Embryonic facial prominence (tissue), 1 donor: ENCODE measurements at regions not wholly inside any gene's neighbourhood (a gene's known extent, or its start where the extent isn't known, plus 50 kb on each side); places are given as distances from the start of the nearest gene placed in this dataset.
"Not testable (repeated sequence)": the region's sequence is repeated elsewhere in the genome, so short reads cannot be mapped to it uniquely, and the experiment has no call there.

Experiments used
- DNase-seq: peaks from one replicate; pipeline ENCODE4 v3.0.0-alpha.2; 2016; ENCODE audit errors: extremely low spot score

DNA sequence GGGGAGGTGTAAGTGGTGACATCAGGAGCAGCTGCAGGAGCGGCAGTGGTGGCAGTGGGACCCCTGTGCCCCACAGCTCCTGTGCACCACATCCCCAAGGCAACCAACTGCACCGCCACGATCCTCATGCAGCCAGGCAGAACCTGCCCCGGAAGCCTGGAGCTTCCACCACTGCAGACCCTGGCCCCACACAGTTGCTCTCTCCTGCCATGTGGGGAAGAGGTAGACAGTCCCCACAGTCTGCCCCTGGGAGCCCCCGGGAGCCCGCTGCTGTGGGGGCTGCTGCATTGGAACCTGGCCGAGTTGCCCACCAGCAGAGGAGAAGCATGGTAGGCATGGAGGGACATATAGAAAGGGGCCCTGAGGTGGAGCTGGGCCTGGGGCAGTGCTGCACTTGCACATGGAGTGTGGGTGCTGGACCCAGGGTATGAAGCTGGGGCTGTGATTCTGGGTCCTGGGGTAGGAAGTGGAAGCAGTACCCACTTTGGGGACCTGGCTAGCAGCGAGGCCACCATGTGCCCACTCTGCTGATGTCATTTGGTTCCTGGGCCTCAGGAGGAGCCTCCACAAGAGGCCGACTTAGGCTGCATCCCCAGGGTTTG is 623.3 kb upstream of the LRRTM4 start:
- no peak for DNase-seq

DNA sequence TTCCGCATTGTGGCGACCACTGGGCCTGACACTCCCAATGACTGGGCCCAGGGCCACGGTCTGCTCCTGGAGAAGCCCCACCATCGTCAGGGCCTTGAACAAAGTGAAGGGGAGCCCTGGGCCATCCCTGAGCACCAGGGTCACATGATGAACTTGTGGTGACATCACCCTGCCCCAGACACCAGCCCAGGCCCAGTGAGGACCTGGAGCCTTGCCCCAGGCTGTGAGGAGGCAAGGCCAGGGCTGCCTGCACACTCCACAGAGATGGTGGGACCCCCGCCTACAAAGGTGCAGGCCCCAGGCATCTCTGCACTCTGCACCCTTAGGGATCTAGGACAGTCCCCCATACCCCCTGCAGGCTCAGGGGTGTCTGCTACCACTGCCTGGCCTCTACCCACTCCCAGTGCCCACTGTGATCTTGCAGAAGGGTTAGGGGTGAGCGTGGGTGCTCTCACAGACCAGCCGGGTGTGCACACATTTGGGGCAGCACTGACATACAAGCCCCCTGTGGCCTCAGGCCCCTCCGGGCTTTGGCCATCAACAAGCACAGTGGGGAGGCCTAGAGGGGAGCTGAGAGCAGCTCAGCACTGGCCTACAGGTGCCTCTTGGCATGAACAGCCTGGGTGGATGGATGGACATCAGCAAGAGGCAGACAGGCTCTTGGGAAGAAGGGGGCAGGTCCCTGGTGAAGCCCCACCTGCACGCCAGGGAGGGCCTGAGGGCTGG is 624.0 kb upstream of the LRRTM4 start:
- DNase-seq, result no peak

DNA sequence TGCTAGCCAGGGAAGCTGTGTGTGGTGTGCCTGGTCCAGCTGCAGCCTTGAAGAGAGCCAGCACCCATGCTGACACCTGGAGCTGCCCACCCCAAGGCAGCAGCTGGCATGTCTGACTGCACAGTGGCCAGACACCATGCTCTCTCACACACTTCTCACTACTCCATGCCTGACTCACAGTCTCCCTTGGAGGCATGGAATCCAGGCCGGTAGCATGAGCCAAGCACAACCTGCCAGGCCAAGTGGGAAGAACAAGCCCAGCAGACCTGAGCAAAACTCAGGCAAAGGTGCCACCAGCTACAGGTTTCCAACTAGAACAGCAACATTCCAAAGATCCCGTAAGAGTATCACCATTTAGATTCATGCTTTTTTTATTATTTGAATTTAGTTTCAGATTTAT is 625.3 kb upstream of the LRRTM4 start:
- DNase-seq, result no peak

DNA sequence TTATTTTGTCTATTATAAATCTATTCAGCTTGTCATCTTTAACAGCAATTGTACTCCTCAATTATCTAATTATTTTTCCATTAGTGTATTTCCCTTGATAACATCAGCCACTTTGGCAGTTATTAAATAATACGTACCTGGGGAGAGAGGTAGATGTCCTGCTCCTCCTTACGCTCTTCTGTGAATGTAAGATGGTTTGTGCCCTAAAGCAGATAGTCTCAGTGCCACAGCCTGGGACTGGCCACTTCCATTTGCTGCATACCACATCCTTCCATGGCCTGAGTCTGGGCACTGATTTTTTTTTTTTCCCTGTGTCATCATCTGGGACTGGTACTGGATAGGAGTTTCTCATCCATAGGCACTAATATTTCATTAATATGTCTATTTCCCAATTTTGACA is 632.4 kb upstream of the LRRTM4 start:
- DNase-seq, result no peak

DNA sequence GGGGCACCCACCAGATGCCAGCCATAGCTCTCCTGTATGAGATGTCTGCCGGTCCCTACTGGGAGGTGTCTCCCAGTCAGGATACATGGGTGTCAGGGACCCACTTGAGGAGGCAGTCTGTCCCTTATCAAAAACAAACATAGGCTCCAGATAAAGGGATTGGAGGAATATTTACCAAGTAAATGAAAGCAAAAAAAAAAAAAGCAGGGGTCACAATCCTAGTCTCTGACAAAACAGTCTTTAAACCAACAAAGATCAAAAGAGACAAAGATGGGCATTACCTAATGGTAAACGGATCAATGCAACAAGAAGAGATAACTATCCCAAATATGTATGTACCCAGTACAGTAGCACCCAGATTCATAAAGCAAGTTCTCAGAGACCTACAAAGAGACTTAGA is 640.0 kb upstream of the LRRTM4 start:
- no peak for DNase-seq

DNA sequence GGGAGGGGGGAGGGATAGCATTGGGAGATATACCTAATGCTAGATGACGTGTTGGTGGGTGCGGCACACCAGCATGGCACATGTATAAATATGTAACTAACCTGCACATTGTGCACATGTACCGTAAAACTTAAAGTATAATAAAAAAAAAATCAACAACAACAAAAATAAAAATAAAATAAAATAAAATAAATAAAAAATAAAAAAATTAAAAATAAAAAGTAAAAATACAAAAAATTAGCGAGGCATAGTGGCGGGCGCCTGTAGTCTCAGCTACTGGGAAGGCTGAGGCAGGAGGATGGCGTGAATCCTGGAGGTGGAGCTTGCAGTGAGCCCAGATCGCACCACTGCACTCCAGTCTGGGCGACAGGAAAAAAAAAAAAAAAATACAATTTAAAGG is 650.0 kb upstream of the LRRTM4 start:
- not testable (repeated sequence) for DNase-seq

DNA sequence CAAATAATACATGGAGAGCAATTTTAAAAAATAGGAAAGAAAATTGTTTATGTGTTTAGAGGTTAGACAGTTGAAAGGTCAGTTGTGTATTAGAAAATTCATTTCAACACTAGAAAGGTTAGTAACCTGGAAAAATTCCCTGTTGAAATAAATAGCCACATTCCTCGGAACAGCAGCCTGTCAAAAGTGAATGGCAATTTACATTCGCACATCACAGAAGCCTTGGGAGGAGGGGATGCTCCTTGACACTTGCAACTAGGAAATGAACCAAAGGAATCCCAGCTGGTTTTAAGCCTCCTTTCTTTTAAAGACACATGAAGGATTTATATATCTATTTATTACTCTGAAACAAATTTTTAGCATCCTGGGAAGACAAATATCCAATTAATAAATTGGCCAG is 653.5 kb upstream of the LRRTM4 start:
- no peak for DNase-seq

DNA sequence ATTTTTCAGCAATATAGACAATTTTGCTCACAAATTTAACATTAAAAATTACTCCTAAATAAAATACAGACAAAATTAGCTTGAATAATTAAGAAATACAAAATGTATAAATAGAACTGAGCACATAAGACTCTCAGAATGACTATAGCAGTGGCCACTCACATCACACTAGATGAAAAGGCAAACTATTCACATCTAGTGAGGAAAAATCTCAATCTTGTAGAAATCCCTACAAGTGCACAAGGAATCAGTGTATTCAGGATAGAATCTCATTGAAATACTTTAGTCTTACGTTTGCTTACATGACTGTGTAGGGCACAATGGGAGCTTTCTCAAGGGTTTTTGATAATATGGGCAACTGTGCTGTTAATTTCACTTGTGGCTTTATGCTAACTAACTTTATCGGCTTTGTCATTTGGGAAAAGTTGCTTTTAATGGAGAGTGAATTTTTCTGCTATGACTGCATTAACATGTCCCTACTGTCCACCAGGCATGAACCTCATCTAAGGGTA is 678.9 kb upstream of the LRRTM4 start:
- no peak for DNase-seq

DNA sequence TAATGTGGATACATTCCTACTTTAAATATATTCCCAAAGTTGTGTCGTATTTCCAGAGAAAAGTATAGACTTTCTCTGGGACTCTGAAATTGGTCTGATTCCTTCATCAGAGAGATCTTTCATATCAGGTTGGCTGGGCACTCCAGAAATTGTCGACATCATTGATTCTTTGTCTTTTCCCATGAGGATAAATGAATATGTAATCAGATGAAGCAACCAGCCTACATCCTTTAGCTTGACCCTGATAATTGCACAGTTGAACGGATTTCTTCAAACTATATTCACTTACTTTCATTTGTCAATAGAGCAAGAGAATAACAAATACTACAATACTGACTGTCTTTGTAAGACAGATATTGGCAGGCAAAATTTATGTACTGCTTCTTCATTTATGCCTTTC is 680.2 kb upstream of the LRRTM4 start:
- no peak for DNase-seq

DNA sequence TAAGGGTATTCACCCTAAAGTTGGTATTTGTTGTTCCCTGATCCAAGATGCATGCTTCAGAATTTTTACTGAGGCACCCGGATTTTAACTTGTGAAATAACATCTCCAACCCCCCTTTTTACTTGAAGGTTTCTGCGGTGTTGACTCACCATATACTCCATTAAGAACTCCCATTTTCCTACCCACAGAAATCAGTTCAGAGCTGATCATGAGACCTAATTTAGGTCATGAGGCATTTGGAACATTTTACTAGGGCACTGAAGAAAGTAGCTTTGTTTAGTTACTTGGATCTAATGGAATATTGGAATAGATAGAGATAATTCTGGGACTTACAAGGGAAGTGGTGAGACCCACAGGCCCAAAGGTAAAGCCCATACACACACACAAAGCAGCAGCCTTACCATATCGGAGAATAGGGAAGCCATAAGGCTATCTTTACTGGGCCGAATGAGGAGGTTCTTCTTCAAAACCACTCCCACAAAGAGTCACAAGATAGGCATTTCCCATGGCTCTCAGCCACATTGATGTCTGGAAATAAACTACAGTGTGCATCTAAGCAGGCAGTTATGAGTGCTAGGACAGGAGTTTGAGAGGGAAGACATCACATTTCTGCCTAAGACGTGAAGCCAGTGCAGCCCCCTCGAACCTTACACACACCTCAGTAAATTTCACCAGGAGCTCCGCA is 681.0 kb upstream of the LRRTM4 start:
- DNase-seq, result no peak

DNA sequence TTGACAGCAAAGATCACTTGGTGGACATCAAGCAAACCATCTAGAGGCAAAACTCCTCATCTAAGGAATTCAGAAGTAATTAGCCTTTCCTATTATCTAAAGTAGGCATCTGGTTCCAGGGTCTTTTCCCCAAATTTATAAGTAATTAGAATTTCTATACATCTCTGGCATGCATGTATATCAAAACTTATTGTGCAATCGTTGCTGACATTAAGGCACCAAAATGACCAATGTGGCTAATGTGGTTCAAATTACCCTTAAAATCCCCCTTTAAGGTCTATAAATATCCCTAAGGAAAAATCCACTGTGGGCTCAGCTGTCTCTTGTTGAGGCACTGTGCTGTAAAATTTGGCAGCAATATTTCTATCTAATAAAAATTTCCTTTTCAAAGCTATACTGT is 695.9 kb upstream of the LRRTM4 start:
- no peak for DNase-seq

DNA sequence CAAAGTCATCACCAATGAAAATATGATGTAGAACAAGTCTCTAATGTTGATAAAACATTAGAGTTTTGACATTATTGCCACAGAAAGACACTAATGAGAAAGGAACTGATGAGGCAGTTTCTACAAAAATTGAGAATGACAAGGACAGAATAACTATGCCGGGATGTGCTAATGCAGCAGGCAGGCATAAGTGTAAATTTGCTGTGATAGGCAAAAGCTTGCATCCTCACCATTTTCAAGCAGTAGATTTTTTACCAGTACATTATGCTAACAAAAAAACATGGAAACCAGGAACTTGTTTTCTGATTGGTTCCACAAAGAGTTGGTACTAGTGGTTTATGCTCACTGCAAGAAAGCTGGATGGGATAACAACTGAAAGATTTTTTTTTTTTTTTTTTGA is 715.5 kb upstream of the LRRTM4 start:
- DNase-seq, result no peak

DNA sequence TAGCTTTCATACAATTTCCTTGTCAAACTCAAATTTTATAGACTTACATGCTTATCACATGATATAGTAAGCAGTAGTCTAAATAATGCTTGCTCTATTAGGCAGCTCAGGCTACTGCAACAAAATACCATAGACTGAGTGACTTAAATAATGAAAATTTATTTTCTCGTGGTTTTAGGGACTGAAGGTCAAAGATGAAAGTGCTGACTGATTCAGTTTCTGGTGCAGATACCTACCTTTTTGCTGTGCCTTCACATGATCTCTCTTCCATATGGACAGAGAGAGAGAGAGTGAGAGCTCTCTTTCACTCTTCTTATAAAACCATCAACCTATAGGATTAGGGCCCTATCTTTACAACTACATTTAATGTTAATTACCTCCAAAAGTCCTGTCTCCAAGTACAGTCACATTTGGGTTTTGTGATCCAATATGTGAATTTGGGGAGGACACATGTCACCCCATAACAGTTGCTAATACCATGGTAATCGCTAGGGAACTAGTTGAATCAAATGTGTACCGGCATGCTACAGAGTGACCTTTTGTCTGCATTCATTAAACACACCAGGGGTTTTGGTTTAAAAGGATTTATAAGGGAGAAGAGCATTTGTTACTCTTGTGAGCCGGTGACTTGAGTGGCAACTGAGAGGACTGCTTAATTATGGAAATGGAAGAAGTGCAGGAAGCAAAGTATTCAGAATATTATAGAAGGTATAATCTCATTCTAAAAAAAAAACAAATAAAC is 723.4 kb upstream of the LRRTM4 start:
- no peak for DNase-seq

DNA sequence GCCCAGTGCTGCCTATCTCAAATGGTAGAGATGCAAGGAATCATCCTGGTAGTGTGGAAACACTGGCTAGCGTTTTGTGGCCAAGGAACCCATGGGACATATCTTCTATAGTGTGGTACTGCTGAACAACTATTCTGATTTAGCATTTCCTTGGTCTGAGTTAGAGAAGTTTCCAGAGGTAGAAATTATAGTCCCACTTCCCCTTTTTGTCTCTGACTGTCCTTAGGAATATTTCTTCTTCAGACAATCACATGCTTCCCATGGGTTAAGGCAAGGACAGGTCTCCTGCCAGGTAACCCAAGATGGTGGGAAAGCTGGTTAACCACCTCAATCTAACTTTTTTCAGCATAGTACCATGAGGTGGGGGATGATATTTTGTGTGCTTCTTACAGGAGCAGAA is 729.5 kb upstream of the LRRTM4 start:
- no peak for DNase-seq

DNA sequence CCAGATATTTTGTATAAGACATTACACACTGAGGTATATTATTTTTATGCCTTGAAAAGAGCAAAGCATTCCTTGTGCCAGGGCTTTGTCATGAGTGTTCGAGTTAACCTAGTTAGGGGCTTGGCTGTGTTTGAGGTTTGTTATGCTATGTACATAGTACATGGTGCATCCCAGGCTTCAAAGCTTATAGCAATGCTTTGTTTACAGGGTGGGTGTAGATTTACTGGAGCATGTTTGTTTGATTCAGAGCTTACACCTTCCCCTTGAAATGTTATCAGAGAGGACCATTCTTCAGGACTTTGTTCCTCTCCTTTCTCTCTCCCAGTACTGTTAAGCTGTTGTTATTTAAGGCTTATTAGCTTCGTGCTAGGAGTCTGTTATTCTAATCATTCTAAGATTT is 738.7 kb upstream of the LRRTM4 start:
- no peak for DNase-seq

DNA sequence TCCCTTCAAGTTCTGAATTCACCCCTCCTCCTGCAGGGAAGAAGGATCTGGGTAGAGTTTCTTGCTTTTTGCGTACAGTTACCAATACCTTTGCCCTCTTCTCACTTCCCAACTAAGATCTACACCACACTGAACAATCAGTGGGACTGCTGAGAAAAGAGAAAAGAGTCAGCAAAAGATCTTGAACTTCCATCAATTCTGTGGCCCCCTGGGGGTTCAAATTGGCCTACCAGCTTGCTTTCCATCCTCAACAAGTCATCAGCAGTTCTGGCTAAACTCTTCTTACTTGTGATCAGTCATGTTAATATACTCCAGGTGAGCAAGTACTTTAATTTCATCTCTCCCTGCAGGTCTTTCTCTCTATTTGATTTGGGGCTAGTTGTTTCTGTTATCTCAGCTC is 739.3 kb upstream of the LRRTM4 start:
- no peak for DNase-seq

DNA sequence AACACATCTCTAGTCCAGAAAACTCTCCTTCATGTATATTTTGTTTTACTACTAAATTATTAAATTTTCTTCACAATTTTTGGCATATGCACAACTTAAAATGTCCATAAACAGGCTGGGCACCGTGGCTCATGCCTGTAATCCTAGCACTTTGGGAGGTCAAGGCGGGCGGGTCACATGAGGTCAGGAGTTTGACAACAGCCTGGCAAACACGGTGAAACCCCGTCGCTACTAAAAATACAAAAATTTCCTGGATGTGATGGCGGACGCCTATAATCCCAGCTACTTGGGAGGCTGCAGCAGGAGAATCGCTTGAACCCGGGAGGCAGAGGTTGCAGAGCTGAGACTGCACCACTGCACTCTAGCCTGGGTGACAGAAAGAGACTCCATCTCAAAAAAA is 739.9 kb upstream of the LRRTM4 start:
- DNase-seq, result not testable (repeated sequence)

DNA sequence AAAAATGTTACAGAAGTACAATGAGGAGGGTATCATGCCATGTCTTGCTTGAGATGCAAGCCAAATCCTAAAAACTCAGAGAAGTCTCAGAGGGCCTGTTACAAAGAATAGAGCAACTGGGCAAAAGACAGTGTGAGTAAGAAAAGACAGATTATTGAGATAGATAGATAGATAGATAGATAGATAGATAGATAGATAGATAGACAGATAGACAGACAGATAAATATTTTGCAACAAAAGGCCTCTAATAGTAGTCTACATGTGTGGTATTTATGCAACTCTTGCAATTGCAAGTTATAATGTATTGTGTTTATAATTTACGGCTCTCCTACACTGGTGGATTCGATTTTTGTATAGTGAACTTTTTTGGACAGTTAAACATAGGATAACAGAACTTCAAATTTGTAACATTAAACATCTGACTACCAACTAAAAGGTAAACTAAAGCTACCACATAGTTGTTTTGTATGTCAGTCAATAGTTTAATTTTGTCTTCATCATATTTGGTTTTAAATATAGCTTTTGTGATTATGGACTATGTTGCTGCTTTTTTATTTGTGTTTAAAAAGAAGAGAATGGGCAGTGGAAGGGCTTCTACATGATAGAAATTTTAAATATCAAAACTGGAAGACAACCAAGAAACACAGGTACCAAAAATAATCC is 740.7 kb upstream of the LRRTM4 start:
- no peak for DNase-seq

DNA sequence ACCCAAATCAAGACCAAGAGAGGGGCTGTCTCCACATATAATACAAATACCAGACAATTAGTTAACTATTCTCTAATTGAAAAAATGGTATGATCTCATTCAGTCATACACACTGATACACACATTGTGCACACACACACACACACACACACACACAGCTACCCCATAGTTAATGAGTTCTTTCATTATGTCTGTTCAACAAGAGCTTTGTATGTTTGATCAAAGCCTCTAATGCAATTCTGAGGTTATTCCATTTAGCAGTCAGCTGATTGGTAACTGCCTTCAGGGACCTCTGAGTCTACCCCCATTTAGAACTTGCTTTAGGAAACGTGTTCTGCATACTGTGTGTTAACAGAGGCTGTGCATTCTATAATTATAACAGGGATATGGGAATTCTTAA is 741.4 kb upstream of the LRRTM4 start:
- no peak for DNase-seq

DNA sequence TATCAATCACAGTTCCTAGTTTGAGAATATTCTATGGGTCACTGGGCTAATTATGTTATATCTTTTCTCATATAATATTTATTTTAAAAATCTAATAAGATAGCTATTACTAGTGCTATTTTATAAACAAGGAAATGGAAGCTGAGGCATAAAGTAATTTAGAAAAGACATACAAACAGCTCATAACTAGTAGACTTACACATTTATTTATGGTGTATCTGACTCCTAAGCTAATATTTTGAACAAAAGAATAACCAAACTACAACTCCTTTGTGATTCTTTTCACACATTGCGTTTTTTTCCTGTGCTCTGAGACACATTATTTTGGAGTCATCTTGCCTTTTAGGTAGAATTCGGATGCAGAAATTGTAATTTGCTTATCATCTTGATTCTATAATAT is 742.0 kb upstream of the LRRTM4 start:
- no peak for DNase-seq

DNA sequence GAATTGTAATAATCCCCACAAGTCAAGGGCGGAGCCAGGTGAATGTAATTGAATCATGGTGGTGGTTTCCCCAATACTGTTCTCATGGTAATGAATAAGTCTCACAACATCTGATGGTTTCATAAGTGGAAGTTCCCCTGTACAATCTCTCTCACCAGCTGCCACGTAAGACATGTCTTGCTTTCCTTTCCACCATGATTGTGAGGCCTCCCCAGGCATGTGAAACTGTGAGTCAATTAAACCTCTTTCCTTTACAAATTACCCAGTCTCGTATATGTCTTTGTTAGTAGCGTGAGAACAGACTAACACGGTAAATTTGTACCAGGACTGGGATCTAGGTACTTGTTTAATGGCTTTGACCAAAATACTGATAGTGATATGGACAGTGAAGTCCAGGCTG is 744.3 kb upstream of the REG3G start:
- no peak for DNase-seq
